ENCODE measurements at regions not wholly inside any gene's neighbourhood (a gene's known extent, or its start where the extent isn't known, plus 50 kb on each side); places are given as distances from the start of the nearest gene placed in this dataset.

- TF ChIP-seq CTCF (IDR thresholded peaks at IDR 0.05; ENCODE audit: insufficient read depth, low read depth, low read length) (no peak), EZH2 (IDR thresholded peaks at IDR 0.05; ENCODE audit: insufficient read depth, low read length) (no peak)
These were observed 154.7 kb downstream of the RBM43 start for GRCh38 chr2:151106805-151107506.

Data from astrocyte (in vitro differentiated cells and primary cell).